ENCODE measurements at regions not wholly inside any gene's neighbourhood (a gene's known extent, or its start where the extent isn't known, plus 50 kb on each side); places are given as distances from the start of the nearest gene placed in this dataset.

GRCh38 chr5:28214292-28214691 lies 1175.9 kb upstream of the CDH9 start:
- TF ChIP-seq, protein P1, sequence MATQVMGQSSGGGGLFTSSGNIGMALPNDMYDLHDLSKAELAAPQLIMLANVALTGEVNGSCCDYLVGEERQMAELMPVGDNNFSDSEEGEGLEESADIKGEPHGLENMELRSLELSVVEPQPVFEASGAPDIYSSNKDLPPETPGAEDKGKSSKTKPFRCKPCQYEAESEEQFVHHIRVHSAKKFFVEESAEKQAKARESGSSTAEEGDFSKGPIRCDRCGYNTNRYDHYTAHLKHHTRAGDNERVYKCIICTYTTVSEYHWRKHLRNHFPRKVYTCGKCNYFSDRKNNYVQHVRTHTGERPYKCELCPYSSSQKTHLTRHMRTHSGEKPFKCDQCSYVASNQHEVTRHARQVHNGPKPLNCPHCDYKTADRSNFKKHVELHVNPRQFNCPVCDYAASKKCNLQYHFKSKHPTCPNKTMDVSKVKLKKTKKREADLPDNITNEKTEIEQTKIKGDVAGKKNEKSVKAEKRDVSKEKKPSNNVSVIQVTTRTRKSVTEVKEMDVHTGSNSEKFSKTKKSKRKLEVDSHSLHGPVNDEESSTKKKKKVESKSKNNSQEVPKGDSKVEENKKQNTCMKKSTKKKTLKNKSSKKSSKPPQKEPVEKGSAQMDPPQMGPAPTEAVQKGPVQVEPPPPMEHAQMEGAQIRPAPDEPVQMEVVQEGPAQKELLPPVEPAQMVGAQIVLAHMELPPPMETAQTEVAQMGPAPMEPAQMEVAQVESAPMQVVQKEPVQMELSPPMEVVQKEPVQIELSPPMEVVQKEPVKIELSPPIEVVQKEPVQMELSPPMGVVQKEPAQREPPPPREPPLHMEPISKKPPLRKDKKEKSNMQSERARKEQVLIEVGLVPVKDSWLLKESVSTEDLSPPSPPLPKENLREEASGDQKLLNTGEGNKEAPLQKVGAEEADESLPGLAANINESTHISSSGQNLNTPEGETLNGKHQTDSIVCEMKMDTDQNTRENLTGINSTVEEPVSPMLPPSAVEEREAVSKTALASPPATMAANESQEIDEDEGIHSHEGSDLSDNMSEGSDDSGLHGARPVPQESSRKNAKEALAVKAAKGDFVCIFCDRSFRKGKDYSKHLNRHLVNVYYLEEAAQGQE (IDR thresholded peaks at IDR 0.05; ENCODE audit: low read depth) = no peak
- TF ChIP-seq TAF1 (IDR thresholded peaks at IDR 0.05; ENCODE audit: low read depth) = no peak
- TF ChIP-seq FOXM1 (IDR thresholded peaks at IDR 0.05; ENCODE audit: borderline replicate concordance, low read depth) = no peak
- no peak for TF ChIP-seq EP300 (IDR thresholded peaks at IDR 0.05; ENCODE audit: borderline replicate concordance)
- no peak for TF ChIP-seq EGR1 (IDR thresholded peaks at IDR 0.05)
- TF ChIP-seq YY1 (IDR thresholded peaks at IDR 0.05; ENCODE audit: low read depth) = no peak
- no peak for TF ChIP-seq MAX (IDR thresholded peaks at IDR 0.05)
- TF ChIP-seq CEBPB (IDR thresholded peaks at IDR 0.05) = no peak
- no peak for TF ChIP-seq TCF12 (IDR thresholded peaks at IDR 0.05; ENCODE audit: low read depth)

Measured in Ishikawa (cell line).